ENCODE measurements at regions not wholly inside any gene's neighbourhood (a gene's known extent, or its start where the extent isn't known, plus 50 kb on each side); places are given as distances from the start of the nearest gene placed in this dataset.
"Not testable (repeated sequence)": the region's sequence is repeated elsewhere in the genome, so short reads cannot be mapped to it uniquely, and the experiment has no call there.

GRCh38 chr6:26235302-26235670, 129.7 kb upstream of the BTN3A2 start:
- no peaks in the 10 kb centered on the region for H3K4me1 ChIP-seq (ENCODE audit: control insufficient read depth in 3 of 3, insufficient read depth in 2 of 3, low read depth in 1 of 3, low read length in 2 of 3)
- peak overlapping the region in 2 of 3 donors; percentile 71 to 78 for H3K4me3 ChIP-seq (ENCODE audit: low read depth in 1 of 3, low read length in 3 of 3)
- H3K36me3 ChIP-seq (ENCODE audit: control insufficient read depth in 3 of 3, insufficient read depth in 2 of 3, low read depth in 1 of 3, low read length in 3 of 3), result no peaks in the 10 kb centered on the region
- 15 to 19% (median 16%) methylated on average over 3 of the region's 3 CpGs for WGBS, 3 donors
- no peak for FAIRE-seq
- no peaks in the 10 kb centered on the region for H3K9me3 ChIP-seq (ENCODE audit: control insufficient read depth in 2 of 2, insufficient read depth in 1 of 2, low read depth in 1 of 2, low read length in 1 of 2)
- H3K27ac ChIP-seq (ENCODE audit: low read depth in 1 of 3, low read length in 2 of 3), result peak overlapping the region; percentile 92 to 95 (median 92)
- no peaks in the 10 kb centered on the region for H3K27me3 ChIP-seq (ENCODE audit: control insufficient read depth in 3 of 3, insufficient read depth in 3 of 3, low read length in 3 of 3)
- peak in 1 of 2 donors; percentile 42 for DNase-seq

GRCh38 chr6:26239415-26239814, 125.6 kb upstream of the BTN3A2 start:
- FAIRE-seq; H3K4me3 ChIP-seq (ENCODE audit: low read depth in 1 of 3, low read length in 3 of 3); H3K9me3 ChIP-seq (ENCODE audit: control insufficient read depth in 2 of 2, insufficient read depth in 1 of 2, low read depth in 1 of 2, low read length in 1 of 2); H3K27me3 ChIP-seq (ENCODE audit: control insufficient read depth in 3 of 3, insufficient read depth in 3 of 3, low read length in 3 of 3); DNase-seq; H3K36me3 ChIP-seq (ENCODE audit: control insufficient read depth in 3 of 3, insufficient read depth in 2 of 3, low read depth in 1 of 3, low read length in 3 of 3): not testable (repeated sequence)
- peak overlapping the region in 1 of 3 donors; percentile 96 for H3K27ac ChIP-seq (ENCODE audit: low read depth in 1 of 3, low read length in 2 of 3)
- WGBS, 3 donors, result 93 to 98% (median 97%) methylated on average over 18 of the region's 18 CpGs
- H3K4me1 ChIP-seq (ENCODE audit: control insufficient read depth in 3 of 3, insufficient read depth in 2 of 3, low read depth in 1 of 3, low read length in 2 of 3), result peaks cover 0 to 23% (median 8%) of the 10 kb centered on the region in 3 donors

GRCh38 chr6:26240157-26241032, 124.6 kb upstream of the BTN3A2 start:
- FAIRE-seq (no peak), DNase-seq (peak; percentile 76 to 94)
- Histone ChIP-seq H3K9me3 (ENCODE audit: control insufficient read depth in 2 of 2, insufficient read depth in 1 of 2, low read depth in 1 of 2, low read length in 1 of 2) (peaks cover 0 to 4% of the 10 kb centered on the region in 2 donors), H3K4me3 (ENCODE audit: low read depth in 1 of 3, low read length in 3 of 3) (peak overlapping the region; percentile 37 to 69 (median 46)), H3K4me1 (ENCODE audit: control insufficient read depth in 3 of 3, insufficient read depth in 2 of 3, low read depth in 1 of 3, low read length in 2 of 3) (peaks cover 0 to 23% (median 8%) of the 10 kb centered on the region in 3 donors), H3K27me3 (ENCODE audit: control insufficient read depth in 3 of 3, insufficient read depth in 3 of 3, low read length in 3 of 3) (no peaks in the 10 kb centered on the region), H3K27ac (ENCODE audit: low read depth in 1 of 3, low read length in 2 of 3) (peak overlapping the region; percentile 73 to 96 (median 94)), H3K36me3 (ENCODE audit: control insufficient read depth in 3 of 3, insufficient read depth in 2 of 3, low read depth in 1 of 3, low read length in 3 of 3) (no peaks in the 10 kb centered on the region)
- WGBS, 3 donors, result 1 to 21% (median 18%) methylated on average over 49 of the region's 49 CpGs

DNA sequence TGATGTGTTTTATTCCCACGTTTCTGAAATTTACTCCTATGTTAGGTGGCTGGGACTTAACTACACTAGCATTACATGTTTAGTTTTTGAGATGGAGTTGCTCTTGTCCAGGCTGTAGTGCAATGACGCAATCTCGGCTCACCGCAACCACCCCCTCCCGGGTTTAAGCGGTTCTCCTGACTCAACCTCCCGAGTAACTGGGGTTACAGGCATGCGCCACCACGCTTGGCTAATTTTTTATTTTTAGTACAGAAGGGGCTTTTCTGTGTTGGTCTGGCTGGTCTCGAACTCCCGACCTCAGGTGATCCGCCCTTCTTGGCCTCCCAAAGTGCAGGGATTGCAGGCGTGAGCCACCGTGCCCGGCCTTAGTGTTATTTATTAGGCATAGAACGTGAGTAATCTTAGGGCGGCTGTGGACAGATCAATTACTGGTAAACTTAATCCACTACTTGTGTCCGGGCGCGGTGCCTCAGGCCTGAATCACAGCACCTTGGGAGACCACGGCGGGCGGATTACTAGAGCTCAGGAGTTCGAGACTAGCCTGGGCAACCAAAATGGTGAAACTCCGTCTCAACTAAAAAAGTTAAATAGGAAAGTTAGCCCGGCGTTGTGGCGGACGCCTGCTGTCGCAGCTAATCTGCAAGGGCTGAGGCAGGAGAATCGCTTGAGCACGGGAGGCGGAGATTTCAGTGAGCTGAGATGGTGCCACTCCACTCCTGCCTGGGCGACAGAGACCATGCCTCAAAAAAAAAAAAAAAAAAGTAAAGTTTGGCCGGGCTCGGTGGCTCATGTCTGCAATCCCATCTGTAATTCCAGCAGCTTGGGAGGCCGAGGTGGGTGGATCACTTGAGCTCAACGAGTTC, 123.7 kb upstream of the BTN3A2 start:
- H3K36me3 ChIP-seq (ENCODE audit: control insufficient read depth in 3 of 3, insufficient read depth in 2 of 3, low read depth in 1 of 3, low read length in 3 of 3), result no peaks in the 10 kb centered on the region
- peaks cover 0 to 29% (median 8%) of the 10 kb centered on the region in 3 donors for H3K4me1 ChIP-seq (ENCODE audit: control insufficient read depth in 3 of 3, insufficient read depth in 2 of 3, low read depth in 1 of 3, low read length in 2 of 3)
- peak overlapping the region; percentile 37 to 69 (median 46) for H3K4me3 ChIP-seq (ENCODE audit: low read depth in 1 of 3, low read length in 3 of 3)
- H3K27ac ChIP-seq (ENCODE audit: low read depth in 1 of 3, low read length in 2 of 3), result peak overlapping the region; percentile 73 to 96 (median 94)
- H3K9me3 ChIP-seq (ENCODE audit: control insufficient read depth in 2 of 2, insufficient read depth in 1 of 2, low read depth in 1 of 2, low read length in 1 of 2), result peaks cover 0 to 4% of the 10 kb centered on the region in 2 donors
- no peak for DNase-seq
- FAIRE-seq, result no peak
- 45 to 74% (median 70%) methylated on average over 38 of the region's 38 CpGs for WGBS, 3 donors
- no peaks in the 10 kb centered on the region for H3K27me3 ChIP-seq (ENCODE audit: control insufficient read depth in 3 of 3, insufficient read depth in 3 of 3, low read length in 3 of 3)

DNA sequence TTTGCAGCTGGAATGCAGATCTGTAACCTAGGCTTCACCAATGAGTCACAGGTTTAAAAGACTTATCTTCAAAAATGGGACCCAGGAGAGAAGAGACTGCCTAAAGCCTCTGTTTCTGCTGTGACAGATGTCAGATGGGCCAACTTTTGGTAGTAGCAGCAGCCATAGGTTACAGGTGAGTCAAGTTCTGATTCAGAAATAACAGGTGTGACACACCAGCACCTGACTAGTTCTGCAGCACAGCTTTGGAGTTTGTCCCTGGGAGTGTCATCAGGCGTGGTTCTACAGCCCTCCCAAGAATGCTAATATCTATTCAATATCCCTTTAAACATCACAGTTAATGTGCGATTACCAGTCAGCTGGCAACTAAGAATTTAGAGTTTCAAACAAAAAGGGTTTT, 121.9 kb upstream of the BTN3A2 start:
- DNase-seq (peak; percentile 95 to 97), FAIRE-seq (no peak)
- Histone ChIP-seq H3K9me3 (ENCODE audit: control insufficient read depth in 2 of 2, insufficient read depth in 1 of 2, low read depth in 1 of 2, low read length in 1 of 2) (peaks cover 0 to 4% of the 10 kb centered on the region in 2 donors), H3K4me3 (ENCODE audit: low read depth in 1 of 3, low read length in 3 of 3) (no peak overlapping the region), H3K27me3 (ENCODE audit: control insufficient read depth in 3 of 3, insufficient read depth in 3 of 3, low read length in 3 of 3) (no peaks in the 10 kb centered on the region), H3K36me3 (ENCODE audit: control insufficient read depth in 3 of 3, insufficient read depth in 2 of 3, low read depth in 1 of 3, low read length in 3 of 3) (no peaks in the 10 kb centered on the region), H3K27ac (ENCODE audit: low read depth in 1 of 3, low read length in 2 of 3) (peak overlapping the region; percentile 68 to 94 (median 80)), H3K4me1 (ENCODE audit: control insufficient read depth in 3 of 3, insufficient read depth in 2 of 3, low read depth in 1 of 3, low read length in 2 of 3) (peaks cover 0 to 30% (median 8%) of the 10 kb centered on the region in 3 donors)
- WGBS, 3 donors, result 17 to 65% (median 54%) methylated on average over 2 of the region's 2 CpGs

- peak overlapping the region; percentile 66 to 94 (median 68) for H3K27ac ChIP-seq (ENCODE audit: low read depth in 1 of 3, low read length in 2 of 3)
These were observed 121.2 kb upstream of the BTN3A2 start for GRCh38 chr6:26243752-26244151.

GRCh38 chr6:26246058-26246457, 118.9 kb upstream of the BTN3A2 start:
- H3K27me3 ChIP-seq (ENCODE audit: control insufficient read depth in 3 of 3, insufficient read depth in 3 of 3, low read length in 3 of 3), result no peaks in the 10 kb centered on the region
- 46 to 73% (median 62%) methylated on average over 7 of the region's 7 CpGs for WGBS, 3 donors
- FAIRE-seq, result no peak

More at GRCh38 chr6:26243752-26244151, 121.2 kb upstream of the BTN3A2 start:
- Histone ChIP-seq H3K4me3 (ENCODE audit: low read depth in 1 of 3, low read length in 3 of 3) (no peak overlapping the region), H3K9me3 (ENCODE audit: control insufficient read depth in 2 of 2, insufficient read depth in 1 of 2, low read depth in 1 of 2, low read length in 1 of 2) (peaks cover 0 to 4% of the 10 kb centered on the region in 2 donors), H3K4me1 (ENCODE audit: control insufficient read depth in 3 of 3, insufficient read depth in 2 of 3, low read depth in 1 of 3, low read length in 2 of 3) (peaks cover 0 to 30% (median 8%) of the 10 kb centered on the region in 3 donors), H3K36me3 (ENCODE audit: control insufficient read depth in 3 of 3, insufficient read depth in 2 of 3, low read depth in 1 of 3, low read length in 3 of 3) (no peaks in the 10 kb centered on the region), H3K27me3 (ENCODE audit: control insufficient read depth in 3 of 3, insufficient read depth in 3 of 3, low read length in 3 of 3) (no peaks in the 10 kb centered on the region)
- peak; percentile 49 to 84 for DNase-seq
- 57 to 76% (median 60%) methylated on average over 2 of the region's 2 CpGs for WGBS, 3 donors
- no peak for FAIRE-seq

DNA sequence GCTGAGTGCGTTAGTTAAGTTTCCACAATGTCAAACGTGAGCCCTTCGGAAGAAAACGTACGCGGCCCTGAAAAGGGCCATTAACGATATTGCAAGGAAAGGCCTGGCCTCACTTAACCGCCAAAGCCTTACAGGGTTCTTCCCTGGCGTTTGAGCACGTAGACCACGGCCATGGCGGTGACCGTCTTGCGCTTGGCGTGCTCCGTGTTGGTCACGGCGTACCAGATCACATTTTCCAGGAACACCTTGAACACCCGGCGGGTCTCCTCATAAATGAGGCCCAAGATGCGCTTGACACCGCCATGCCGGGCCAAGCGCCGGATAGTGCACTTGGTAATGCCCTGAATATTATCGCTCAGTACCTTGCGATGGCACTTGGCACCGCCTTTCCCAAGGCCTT, 118.4 kb upstream of the BTN3A2 start:
- H3K36me3 ChIP-seq (ENCODE audit: control insufficient read depth in 3 of 3, insufficient read depth in 2 of 3, low read depth in 1 of 3, low read length in 3 of 3), result no peaks in the 10 kb centered on the region
- no peaks in the 10 kb centered on the region for H3K9me3 ChIP-seq (ENCODE audit: control insufficient read depth in 2 of 2, insufficient read depth in 1 of 2, low read depth in 1 of 2, low read length in 1 of 2)
- FAIRE-seq, result no peak
- no peak overlapping the region for H3K27ac ChIP-seq (ENCODE audit: low read depth in 1 of 3, low read length in 2 of 3)
- WGBS, 3 donors, result 98 to 99% (median 98%) methylated on average over 28 of the region's 28 CpGs
- no peak for DNase-seq
- no peaks in the 10 kb centered on the region for H3K27me3 ChIP-seq (ENCODE audit: control insufficient read depth in 3 of 3, insufficient read depth in 3 of 3, low read length in 3 of 3)
- no peak overlapping the region for H3K4me3 ChIP-seq (ENCODE audit: low read depth in 1 of 3, low read length in 3 of 3)
- peaks cover 0 to 25% (median 3%) of the 10 kb centered on the region in 3 donors for H3K4me1 ChIP-seq (ENCODE audit: control insufficient read depth in 3 of 3, insufficient read depth in 2 of 3, low read depth in 1 of 3, low read length in 2 of 3)

More at GRCh38 chr6:26246058-26246457, 118.9 kb upstream of the BTN3A2 start:
- Histone ChIP-seq H3K36me3 (ENCODE audit: control insufficient read depth in 3 of 3, insufficient read depth in 2 of 3, low read depth in 1 of 3, low read length in 3 of 3) (no peaks in the 10 kb centered on the region), H3K9me3 (ENCODE audit: control insufficient read depth in 2 of 2, insufficient read depth in 1 of 2, low read depth in 1 of 2, low read length in 1 of 2) (peaks cover 0 to 4% of the 10 kb centered on the region in 2 donors), H3K4me1 (ENCODE audit: control insufficient read depth in 3 of 3, insufficient read depth in 2 of 3, low read depth in 1 of 3, low read length in 2 of 3) (peaks cover 0 to 30% (median 6%) of the 10 kb centered on the region in 3 donors), H3K27ac (ENCODE audit: low read depth in 1 of 3, low read length in 2 of 3) (no peak overlapping the region), H3K4me3 (ENCODE audit: low read depth in 1 of 3, low read length in 3 of 3) (no peak overlapping the region)
- DNase-seq, result no peak

Measured in small intestine (tissue), 7 donors.